ENCODE measurements at regions not wholly inside any gene's neighbourhood (a gene's known extent, or its start where the extent isn't known, plus 50 kb on each side); places are given as distances from the start of the nearest gene placed in this dataset.

DNA sequence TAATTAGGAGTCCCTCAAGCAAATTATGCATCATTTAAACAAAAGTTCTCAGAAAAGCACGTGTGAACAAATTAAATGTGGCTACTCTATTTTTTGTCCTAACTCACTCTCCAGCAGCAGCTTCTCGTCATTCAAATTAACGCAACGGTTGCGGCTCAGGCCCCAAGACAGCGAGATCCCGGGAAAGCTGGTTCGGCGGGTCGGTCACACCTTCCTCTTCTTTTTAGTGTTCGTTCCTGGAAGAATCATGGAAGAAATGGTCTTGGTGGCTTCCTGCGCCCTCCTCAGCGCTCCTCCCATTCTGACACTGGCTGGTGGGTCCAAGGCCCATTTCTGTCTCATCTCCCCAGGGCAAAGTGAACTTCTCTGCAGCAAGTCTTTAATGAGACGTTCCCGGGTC is 382.8 kb upstream of the IRX1 start:
- no peak overlapping the region for H3K9ac ChIP-seq
- no peak overlapping the region for H3K4me2 ChIP-seq
- H2AFZ ChIP-seq (ENCODE audit: low read depth): no peak overlapping the region
- H3K4me1 ChIP-seq (ENCODE audit: low read depth, poor library complexity, severe bottlenecking): no peaks in the 10 kb centered on the region
- TF ChIP-seq, protein P1, sequence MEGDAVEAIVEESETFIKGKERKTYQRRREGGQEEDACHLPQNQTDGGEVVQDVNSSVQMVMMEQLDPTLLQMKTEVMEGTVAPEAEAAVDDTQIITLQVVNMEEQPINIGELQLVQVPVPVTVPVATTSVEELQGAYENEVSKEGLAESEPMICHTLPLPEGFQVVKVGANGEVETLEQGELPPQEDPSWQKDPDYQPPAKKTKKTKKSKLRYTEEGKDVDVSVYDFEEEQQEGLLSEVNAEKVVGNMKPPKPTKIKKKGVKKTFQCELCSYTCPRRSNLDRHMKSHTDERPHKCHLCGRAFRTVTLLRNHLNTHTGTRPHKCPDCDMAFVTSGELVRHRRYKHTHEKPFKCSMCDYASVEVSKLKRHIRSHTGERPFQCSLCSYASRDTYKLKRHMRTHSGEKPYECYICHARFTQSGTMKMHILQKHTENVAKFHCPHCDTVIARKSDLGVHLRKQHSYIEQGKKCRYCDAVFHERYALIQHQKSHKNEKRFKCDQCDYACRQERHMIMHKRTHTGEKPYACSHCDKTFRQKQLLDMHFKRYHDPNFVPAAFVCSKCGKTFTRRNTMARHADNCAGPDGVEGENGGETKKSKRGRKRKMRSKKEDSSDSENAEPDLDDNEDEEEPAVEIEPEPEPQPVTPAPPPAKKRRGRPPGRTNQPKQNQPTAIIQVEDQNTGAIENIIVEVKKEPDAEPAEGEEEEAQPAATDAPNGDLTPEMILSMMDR (conservative IDR thresholded peaks at IDR 0.05; ENCODE audit: low read depth, low read length): no peak
- H3K27ac ChIP-seq: no peak overlapping the region
- H3K4me3 ChIP-seq (IDR thresholded peaks at IDR 0.05; ENCODE audit: insufficient read depth, low read depth, low read length): no peak overlapping the region
- H3K27me3 ChIP-seq (ENCODE audit: insufficient read depth, low read depth): no peaks in the 10 kb centered on the region
- no peaks in the 10 kb centered on the region for H3K79me2 ChIP-seq (ENCODE audit: insufficient read depth, low read depth)
- no peaks in the 10 kb centered on the region for H4K20me1 ChIP-seq (ENCODE audit: insufficient read depth)
- no peaks in the 10 kb centered on the region for H3K36me3 ChIP-seq (ENCODE audit: insufficient read depth)

DNA sequence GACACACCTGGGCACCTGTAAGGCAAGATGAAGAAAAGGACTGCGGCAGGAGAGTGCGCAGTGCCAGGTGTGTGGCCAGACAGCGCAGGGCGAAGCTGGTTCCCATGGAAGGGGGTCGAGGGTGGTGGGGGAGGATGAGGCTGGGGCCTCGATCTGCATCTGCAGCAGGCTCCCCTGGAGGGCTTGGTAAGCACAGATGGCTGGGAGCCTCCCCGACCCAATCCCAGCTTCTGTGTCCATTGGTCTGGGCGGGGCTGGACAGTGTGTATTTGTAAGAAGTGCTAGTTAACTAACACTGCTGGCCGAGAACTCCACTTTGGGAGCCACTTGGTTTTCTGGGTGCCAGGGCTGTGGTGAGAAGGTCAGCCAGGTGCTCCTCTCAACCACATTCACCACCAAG is 385.1 kb upstream of the IRX1 start:
- TF ChIP-seq, protein P1 (conservative IDR thresholded peaks at IDR 0.05; ENCODE audit: low read depth, low read length): no peak
- H3K79me2 ChIP-seq (ENCODE audit: insufficient read depth, low read depth): no peaks in the 10 kb centered on the region
- H3K4me2 ChIP-seq: no peak overlapping the region
- H3K27me3 ChIP-seq (ENCODE audit: insufficient read depth, low read depth): no peaks in the 10 kb centered on the region
- no peaks in the 10 kb centered on the region for H3K36me3 ChIP-seq (ENCODE audit: insufficient read depth)
- no peak overlapping the region for H3K27ac ChIP-seq
- H4K20me1 ChIP-seq (ENCODE audit: insufficient read depth): no peaks in the 10 kb centered on the region
- no peak overlapping the region for H3K9ac ChIP-seq
- no peaks in the 10 kb centered on the region for H3K4me1 ChIP-seq (ENCODE audit: low read depth, poor library complexity, severe bottlenecking)
- H2AFZ ChIP-seq (ENCODE audit: low read depth): no peak overlapping the region
- H3K4me3 ChIP-seq (IDR thresholded peaks at IDR 0.05; ENCODE audit: insufficient read depth, low read depth, low read length): no peak overlapping the region

DNA sequence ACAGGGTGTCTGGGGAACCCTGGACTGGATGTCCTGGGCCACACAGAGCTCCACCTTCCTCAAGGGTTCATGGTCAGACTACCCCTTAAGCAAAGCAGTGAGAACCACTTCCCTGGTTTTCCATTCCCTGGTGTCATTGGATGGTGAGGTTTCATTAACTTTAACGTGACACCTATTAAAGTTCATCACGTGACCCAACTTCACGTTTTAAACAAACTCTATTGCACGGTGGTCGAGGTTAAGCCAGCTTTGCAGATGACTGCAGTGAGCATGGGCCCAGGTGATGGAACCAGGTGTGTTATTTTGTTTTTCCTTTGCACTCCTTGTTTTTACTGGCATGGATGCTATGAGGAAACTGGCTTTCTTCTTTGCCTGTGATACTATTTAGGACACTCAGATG is 385.7 kb upstream of the IRX1 start:
- H3K4me1 ChIP-seq (ENCODE audit: low read depth, poor library complexity, severe bottlenecking): no peaks in the 10 kb centered on the region
- no peak overlapping the region for H3K9ac ChIP-seq
- H3K4me3 ChIP-seq (IDR thresholded peaks at IDR 0.05; ENCODE audit: insufficient read depth, low read depth, low read length): no peak overlapping the region
- H3K36me3 ChIP-seq (ENCODE audit: insufficient read depth): no peaks in the 10 kb centered on the region
- no peaks in the 10 kb centered on the region for H3K79me2 ChIP-seq (ENCODE audit: insufficient read depth, low read depth)
- H3K4me2 ChIP-seq: no peak overlapping the region
- TF ChIP-seq, protein P1 (conservative IDR thresholded peaks at IDR 0.05; ENCODE audit: low read depth, low read length): no peak
- H3K27me3 ChIP-seq (ENCODE audit: insufficient read depth, low read depth): no peaks in the 10 kb centered on the region
- no peak overlapping the region for H3K27ac ChIP-seq
- no peaks in the 10 kb centered on the region for H4K20me1 ChIP-seq (ENCODE audit: insufficient read depth)
- H2AFZ ChIP-seq (ENCODE audit: low read depth): no peak overlapping the region

DNA sequence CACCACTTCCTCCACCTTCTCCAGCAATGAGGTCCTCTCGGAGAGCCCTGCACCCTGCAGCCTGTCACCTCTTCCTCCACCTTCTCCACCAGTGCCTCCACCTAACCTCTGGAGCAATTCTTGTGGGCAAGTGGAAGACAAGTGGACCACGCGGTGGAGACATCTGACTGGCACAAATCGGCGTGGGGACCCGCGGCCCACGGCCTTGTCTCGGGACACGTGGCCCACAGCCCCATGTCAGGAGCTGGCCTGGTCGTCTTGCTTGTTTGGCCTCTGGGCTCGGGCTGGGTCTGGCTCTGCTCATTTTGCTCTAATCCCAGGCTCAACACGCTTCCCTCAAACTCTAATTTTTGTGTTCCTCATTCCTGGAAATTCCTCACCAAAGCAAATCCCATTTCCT is 393.1 kb upstream of the IRX1 start:
- H3K27me3 ChIP-seq (ENCODE audit: insufficient read depth, low read depth): no peaks in the 10 kb centered on the region
- no peaks in the 10 kb centered on the region for H3K36me3 ChIP-seq (ENCODE audit: insufficient read depth)
- H3K79me2 ChIP-seq (ENCODE audit: insufficient read depth, low read depth): no peaks in the 10 kb centered on the region
- H3K4me3 ChIP-seq (IDR thresholded peaks at IDR 0.05; ENCODE audit: insufficient read depth, low read depth, low read length): no peak overlapping the region
- H3K4me2 ChIP-seq: no peak overlapping the region
- no peak overlapping the region for H2AFZ ChIP-seq (ENCODE audit: low read depth)
- TF ChIP-seq, protein P1 (conservative IDR thresholded peaks at IDR 0.05; ENCODE audit: low read depth, low read length): no peak
- no peaks in the 10 kb centered on the region for H4K20me1 ChIP-seq (ENCODE audit: insufficient read depth)
- H3K9ac ChIP-seq: no peak overlapping the region
- H3K4me1 ChIP-seq (ENCODE audit: low read depth, poor library complexity, severe bottlenecking): no peaks in the 10 kb centered on the region
- no peak overlapping the region for H3K27ac ChIP-seq

DNA sequence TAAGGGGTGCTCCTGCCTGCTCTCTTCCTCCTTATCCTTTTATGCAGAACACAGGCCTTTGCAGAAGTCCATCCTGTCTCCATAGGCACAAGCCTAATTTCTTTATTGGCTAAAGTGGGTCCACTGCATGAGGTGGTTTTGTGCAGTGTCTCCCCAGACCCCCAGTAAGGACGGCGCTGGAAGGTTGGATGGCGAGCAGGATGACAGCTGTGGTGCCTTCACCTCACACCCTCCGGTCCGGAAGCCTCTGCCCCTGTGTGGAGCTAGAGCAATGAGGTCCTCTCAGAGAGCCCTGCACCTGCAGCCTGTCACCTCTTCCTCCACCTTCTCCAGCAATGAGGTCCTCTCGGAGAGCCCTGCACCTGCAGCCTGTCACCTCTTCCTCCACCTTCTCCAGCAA is 393.7 kb upstream of the IRX1 start:
- Histone ChIP-seq H3K36me3 (ENCODE audit: insufficient read depth) (no peaks in the 10 kb centered on the region), H3K27me3 (ENCODE audit: insufficient read depth, low read depth) (no peaks in the 10 kb centered on the region), H3K27ac (no peak overlapping the region), H3K4me2 (no peak overlapping the region), H4K20me1 (ENCODE audit: insufficient read depth) (no peaks in the 10 kb centered on the region), H3K9ac (no peak overlapping the region), H3K4me3 (IDR thresholded peaks at IDR 0.05; ENCODE audit: insufficient read depth, low read depth, low read length) (no peak overlapping the region), H2AFZ (ENCODE audit: low read depth) (no peak overlapping the region), H3K4me1 (ENCODE audit: low read depth, poor library complexity, severe bottlenecking) (no peaks in the 10 kb centered on the region), H3K79me2 (ENCODE audit: insufficient read depth, low read depth) (no peaks in the 10 kb centered on the region)
- TF ChIP-seq, protein P1 (conservative IDR thresholded peaks at IDR 0.05; ENCODE audit: low read depth, low read length): no peak

All from KMS-11 (cell line).